Activated naive CD8-positive, alpha-beta T cell treated with anti-CD3 and anti-CD28 coated beads, Interleukin-2, amount 10 ng/mL, durations not matched to agents 7 days and 5 days (primary cell): ENCODE measurements at regions not wholly inside any gene's neighbourhood (a gene's known extent, or its start where the extent isn't known, plus 50 kb on each side); places are given as distances from the start of the nearest gene placed in this dataset.
"Not testable (repeated sequence)": the region's sequence is repeated elsewhere in the genome, so short reads cannot be mapped to it uniquely, and the experiment has no call there.

Experiments used
- ATAC-seq: fragments of 150-1000 bp; cut with Tn5 transposase; one replicate; pipeline ENCODE4 v1.10.0; 2021; ENCODE audit warnings: low read depth, moderate library complexity
- POLR2A ChIA-PET: fragments of 350-600 bp; sonication (Branson Sonifier 250); formaldehyde crosslinking; loops from one replicate; lab custom pipeline; 2021; ENCODE audit warnings: antibody characterized with exemption; lab: Charles Lee
- DNase-seq: peaks from one replicate; pipeline ENCODE4 v3.0.0; 2021
- H3K27ac Mint-ChIP-seq: one replicate; pipeline ENCODE4 v1.8.0; 2022; ENCODE audit warnings: mild to moderate bottlenecking, mixed read lengths
- H3K27me3 Mint-ChIP-seq: one replicate; pipeline ENCODE4 v1.8.0; 2022; ENCODE audit warnings: mild to moderate bottlenecking, moderate library complexity, mixed read lengths
- H3K36me3 Mint-ChIP-seq: one replicate; pipeline ENCODE4 v1.8.0; 2021; ENCODE audit warnings: mild to moderate bottlenecking, mixed read lengths
- H3K4me1 Mint-ChIP-seq: one replicate; pipeline ENCODE4 v1.8.0; 2021; ENCODE audit warnings: mixed read lengths
- H3K4me3 Mint-ChIP-seq: one replicate; pipeline ENCODE4 v1.8.0; 2022; ENCODE audit warnings: mild to moderate bottlenecking, moderate library complexity, mixed read lengths
- H3K9me3 Mint-ChIP-seq: one replicate; pipeline ENCODE4 v1.8.0; 2021; ENCODE audit warnings: mixed read lengths

GRCh38 chr9:62095714-62096345 lies 906.0 kb downstream of the SPATA31A7 start:
- POLR2A ChIA-PET, DNase-seq, H3K4me3 Mint-ChIP-seq, H3K9me3 Mint-ChIP-seq, ATAC-seq, H3K36me3 Mint-ChIP-seq, H3K27ac Mint-ChIP-seq, H3K27me3 Mint-ChIP-seq, H3K4me1 Mint-ChIP-seq: not testable (repeated sequence)

- H3K4me3 Mint-ChIP-seq, H3K9me3 Mint-ChIP-seq, H3K27me3 Mint-ChIP-seq, H3K4me1 Mint-ChIP-seq, DNase-seq, H3K27ac Mint-ChIP-seq, H3K36me3 Mint-ChIP-seq, ATAC-seq, POLR2A ChIA-PET: not testable (repeated sequence)
Measured at GRCh38 chr9:62110486-62110885, 920.6 kb downstream of the SPATA31A7 start.

- POLR2A ChIA-PET, H3K27ac Mint-ChIP-seq, ATAC-seq, H3K36me3 Mint-ChIP-seq, H3K27me3 Mint-ChIP-seq, H3K4me1 Mint-ChIP-seq, H3K9me3 Mint-ChIP-seq, DNase-seq, H3K4me3 Mint-ChIP-seq: not testable (repeated sequence)
Measured at GRCh38 chr9:62116951-62117640, 927.3 kb downstream of the SPATA31A7 start.

GRCh38 chr9:62119656-62120055 lies 929.8 kb downstream of the SPATA31A7 start:
- H3K9me3 Mint-ChIP-seq, ATAC-seq, POLR2A ChIA-PET, H3K4me3 Mint-ChIP-seq, H3K36me3 Mint-ChIP-seq, H3K27ac Mint-ChIP-seq, H3K4me1 Mint-ChIP-seq, H3K27me3 Mint-ChIP-seq, DNase-seq: not testable (repeated sequence)

DNA sequence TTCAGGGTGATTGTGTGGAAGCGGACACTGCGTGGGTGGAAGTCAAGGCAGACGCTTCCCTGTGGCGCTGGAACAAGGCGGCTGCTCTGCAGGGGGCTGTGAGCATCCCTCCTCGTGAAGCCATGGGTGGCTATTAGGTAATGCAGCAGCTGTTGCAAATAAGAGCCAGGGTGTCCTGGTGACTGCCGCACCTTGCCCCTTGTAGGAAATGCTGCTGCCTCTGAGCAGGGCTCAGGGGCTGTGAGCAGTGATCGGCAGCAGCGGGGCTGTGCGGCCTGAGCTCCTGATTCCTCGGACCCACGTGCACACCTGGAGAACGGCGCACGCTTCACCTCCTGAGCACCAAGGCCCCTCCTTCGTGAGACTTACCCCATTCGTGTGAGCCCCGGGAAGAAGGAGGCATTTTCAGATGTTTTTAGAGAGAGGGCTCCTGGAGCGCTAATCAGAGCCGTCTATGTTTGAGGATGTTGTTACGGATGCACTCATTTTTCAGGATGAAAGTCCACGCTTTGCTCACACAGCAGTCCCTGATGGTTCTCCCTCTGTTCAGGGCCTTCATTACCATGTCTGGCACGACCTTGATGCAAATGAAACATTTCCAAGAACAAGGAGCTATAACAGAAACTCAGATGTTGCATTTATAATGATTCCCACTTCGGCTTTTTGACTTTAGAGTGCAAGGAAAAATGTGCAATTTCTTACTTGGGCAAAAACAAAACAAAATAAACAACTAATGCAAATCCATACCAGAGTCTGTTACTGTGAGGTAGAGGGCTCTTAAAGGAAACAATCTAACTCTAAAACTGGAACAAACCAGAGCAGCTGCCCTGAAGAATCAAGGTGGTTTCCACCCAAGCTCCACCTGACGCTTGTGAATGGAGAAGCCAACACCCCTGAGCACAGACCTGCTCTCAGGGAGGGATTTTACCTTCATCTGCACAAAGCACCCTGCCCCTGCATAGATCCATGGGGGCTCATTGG lies 936.1 kb downstream of the SPATA31A7 start:
- ATAC-seq, POLR2A ChIA-PET, H3K27me3 Mint-ChIP-seq, DNase-seq, H3K4me1 Mint-ChIP-seq, H3K27ac Mint-ChIP-seq, H3K4me3 Mint-ChIP-seq, H3K36me3 Mint-ChIP-seq, H3K9me3 Mint-ChIP-seq: not testable (repeated sequence)

GRCh38 chr9:62135022-62135421 lies 945.2 kb downstream of the SPATA31A7 start:
- POLR2A ChIA-PET, result not testable (repeated sequence)

DNA sequence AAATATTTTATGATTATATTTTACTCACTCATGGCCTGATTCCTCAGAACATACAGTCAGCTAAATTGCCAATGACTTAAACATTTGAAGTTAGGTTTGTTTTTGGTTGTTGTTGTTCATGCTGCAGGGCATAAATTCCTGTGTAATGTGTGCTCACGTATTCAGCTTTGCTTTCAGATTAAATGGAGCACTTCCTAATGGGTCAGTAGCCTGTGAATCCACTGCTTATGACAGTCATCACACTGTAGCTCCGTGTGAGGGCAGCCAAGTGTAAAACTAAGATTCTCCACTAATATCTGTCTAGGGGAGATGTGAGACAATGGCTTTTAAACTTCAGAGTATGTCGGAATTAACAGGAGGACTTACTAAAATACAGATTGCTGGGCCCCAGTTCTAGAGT lies 955.8 kb downstream of the SPATA31A7 start:
- H3K36me3 Mint-ChIP-seq, H3K9me3 Mint-ChIP-seq, H3K27me3 Mint-ChIP-seq, H3K27ac Mint-ChIP-seq, DNase-seq, H3K4me3 Mint-ChIP-seq, POLR2A ChIA-PET, ATAC-seq, H3K4me1 Mint-ChIP-seq: not testable (repeated sequence)

More at GRCh38 chr9:62135022-62135421, 945.2 kb downstream of the SPATA31A7 start:
- not testable (repeated sequence) for DNase-seq, H3K36me3 Mint-ChIP-seq, ATAC-seq, H3K9me3 Mint-ChIP-seq, H3K27ac Mint-ChIP-seq, H3K4me3 Mint-ChIP-seq, H3K27me3 Mint-ChIP-seq, H3K4me1 Mint-ChIP-seq
